HG03045 (cell line): ENCODE measurements at regions not wholly inside any gene's neighbourhood (a gene's known extent, or its start where the extent isn't known, plus 50 kb on each side); places are given as distances from the start of the nearest gene placed in this dataset.
A peak's percentile ranks its signal among the peaks of the same experiment; 100 is the strongest.

Experiments used
- ATAC-seq: cut with Tn5 transposase; IDR thresholded peaks from one replicate; pipeline ENCODE4 v1.9.1; 2021; ENCODE audit warnings: mild to moderate bottlenecking, moderate library complexity; ENCODE audit not compliant: unreplicated experiment

GRCh38 chr2:861655-862354 lies 88.8 kb upstream of the SNTG2 start:
- ATAC-seq, result no peak

GRCh38 chr2:860259-860855 lies 90.3 kb upstream of the SNTG2 start:
- no peak for ATAC-seq

- ATAC-seq, result no peak
Measured at GRCh38 chr2:858646-859045, 92.0 kb upstream of the SNTG2 start.

GRCh38 chr2:857937-858336 lies 92.7 kb upstream of the SNTG2 start:
- ATAC-seq, result no peak

GRCh38 chr2:857081-857480 lies 93.6 kb upstream of the SNTG2 start:
- ATAC-seq, result no peak

GRCh38 chr2:856456-856855 lies 94.2 kb upstream of the SNTG2 start:
- ATAC-seq, result no peak

- ATAC-seq, result no peak
Measured at GRCh38 chr2:856041-856440, 94.6 kb upstream of the SNTG2 start.

- no peak for ATAC-seq
Measured at GRCh38 chr2:855177-855576, 95.5 kb upstream of the SNTG2 start.

GRCh38 chr2:854460-854859 lies 96.2 kb upstream of the SNTG2 start:
- ATAC-seq, result peak; percentile 47

GRCh38 chr2:853203-853870 lies 97.3 kb upstream of the SNTG2 start:
- no peak for ATAC-seq

- ATAC-seq, result no peak
Measured at GRCh38 chr2:852168-852567, 98.5 kb upstream of the SNTG2 start.

GRCh38 chr2:851680-852079 lies 99.0 kb upstream of the SNTG2 start:
- ATAC-seq, result no peak

GRCh38 chr2:851078-851477 lies 99.6 kb upstream of the SNTG2 start:
- no peak for ATAC-seq

- ATAC-seq, result no peak
Measured at GRCh38 chr2:850429-850828, 100.2 kb upstream of the SNTG2 start.

- ATAC-seq, result no peak
Measured at GRCh38 chr2:848099-848498, 102.5 kb upstream of the SNTG2 start.

GRCh38 chr2:847669-848068 lies 103.0 kb upstream of the SNTG2 start:
- no peak for ATAC-seq

GRCh38 chr2:844715-845114 lies 105.9 kb upstream of the SNTG2 start:
- ATAC-seq, result no peak

- no peak for ATAC-seq
Measured at GRCh38 chr2:842151-842803, 108.4 kb upstream of the SNTG2 start.

- ATAC-seq, result no peak
Measured at GRCh38 chr2:841036-841435, 109.6 kb upstream of the SNTG2 start.

GRCh38 chr2:834233-834632 lies 116.4 kb upstream of the SNTG2 start:
- ATAC-seq, result no peak

- no peak for ATAC-seq
Measured at GRCh38 chr2:833180-833579, 117.5 kb upstream of the SNTG2 start.

GRCh38 chr2:832635-833034 lies 118.0 kb upstream of the SNTG2 start:
- no peak for ATAC-seq
